NCI-H2029 (cell line): ENCODE measurements at regions not wholly inside any gene's neighbourhood (a gene's known extent, or its start where the extent isn't known, plus 50 kb on each side); places are given as distances from the start of the nearest gene placed in this dataset.

ENCODE experiments used
- DNase-seq: peaks from one replicate; lab custom pipeline; 2025; lab: John Stamatoyannopoulos, UW

DNA sequence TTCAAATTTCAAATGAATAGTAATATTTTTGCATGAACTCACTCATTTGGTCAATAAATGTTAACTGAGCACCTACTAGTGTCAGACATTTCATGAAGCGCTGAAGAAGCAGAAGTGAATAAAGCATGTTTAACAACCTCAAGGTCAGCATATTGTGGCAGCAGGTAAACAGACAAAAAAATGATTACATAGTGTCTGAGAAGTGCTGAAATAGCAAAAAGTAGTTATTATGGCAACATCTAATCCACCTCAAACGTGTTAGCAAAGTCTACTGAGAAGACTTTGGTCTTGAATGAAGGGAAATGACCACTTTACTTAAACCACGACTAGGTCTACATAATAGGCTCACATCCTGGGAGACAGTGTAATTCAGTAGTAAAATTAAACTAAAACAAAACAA, 452.2 kb upstream of the LRATD1 start:
- DNase-seq = no peak

DNA sequence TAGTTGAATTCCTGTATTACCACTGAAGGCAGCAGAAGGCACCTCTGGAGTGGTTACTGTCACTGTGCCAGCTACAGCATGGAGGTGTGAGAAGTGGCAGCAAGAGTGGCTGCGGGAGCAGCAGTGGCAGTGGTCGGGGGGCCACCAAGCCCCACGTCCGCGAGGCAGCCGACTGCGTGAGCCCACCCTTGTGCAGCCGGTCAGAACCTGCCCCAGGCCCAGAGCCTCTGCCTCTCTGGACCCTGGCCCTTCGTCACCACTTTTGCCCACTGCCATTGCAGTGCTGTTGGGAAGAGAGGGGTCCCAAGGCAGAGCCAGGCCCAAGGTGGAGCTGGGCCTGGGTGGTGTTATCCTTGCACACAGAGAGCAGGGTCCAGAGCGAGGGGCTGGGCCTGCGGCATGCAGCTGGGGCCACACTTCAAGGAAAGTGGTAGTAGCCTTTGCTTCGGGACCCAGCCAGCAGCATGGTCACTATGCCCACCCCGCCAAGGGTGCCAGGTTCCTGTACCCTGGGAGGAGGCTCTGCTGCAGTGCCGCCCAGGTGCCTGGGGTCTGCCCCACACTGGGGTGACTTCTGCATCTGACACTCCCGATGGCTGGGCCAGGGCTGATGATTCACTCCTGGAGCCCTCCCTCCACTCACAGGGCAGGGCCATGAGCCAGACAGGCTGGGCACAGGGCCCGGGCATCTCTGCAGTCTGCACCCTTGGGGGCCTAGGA, 450.1 kb upstream of the LRATD1 start:
- DNase-seq = no peak

DNA sequence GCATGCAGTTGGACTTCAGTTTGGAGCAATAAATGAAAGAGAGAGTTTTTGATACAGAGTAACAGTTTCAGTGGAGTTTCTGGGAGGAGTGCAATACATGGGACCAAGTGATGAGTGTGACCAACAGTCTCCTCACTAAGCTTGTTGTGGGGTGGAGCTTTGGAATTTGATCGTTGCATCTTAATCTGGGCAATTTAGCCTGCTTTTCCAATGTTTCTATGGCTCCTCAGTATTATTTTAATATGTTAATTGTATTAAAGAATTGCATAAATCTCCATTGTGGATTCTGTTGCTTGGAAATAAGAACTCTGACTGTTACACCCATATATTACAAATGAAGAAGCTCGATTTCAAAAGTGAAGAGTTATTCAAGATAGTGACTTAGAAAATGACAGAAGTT, 446.6 kb upstream of the LRATD1 start:
- no peak for DNase-seq

DNA sequence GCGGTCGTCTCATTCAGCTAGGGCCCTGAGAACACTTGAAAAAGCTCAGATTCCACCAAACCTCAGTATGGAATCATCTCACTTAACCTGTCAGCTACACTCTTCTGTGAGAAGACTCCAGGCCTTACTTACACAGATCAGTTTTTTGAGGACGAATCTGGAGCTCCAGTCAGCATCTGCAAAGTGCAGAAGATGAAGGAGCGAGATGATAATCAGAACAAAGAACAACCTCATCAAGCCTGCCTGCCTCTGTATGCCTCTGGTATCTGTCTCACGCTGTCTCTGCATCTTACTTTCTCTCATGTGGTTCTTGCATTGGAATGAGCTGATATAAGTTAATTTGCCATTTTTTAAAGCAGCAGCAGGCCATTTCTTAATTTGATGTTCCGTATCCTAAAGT, 444.1 kb upstream of the LRATD1 start:
- no peak for DNase-seq

DNA sequence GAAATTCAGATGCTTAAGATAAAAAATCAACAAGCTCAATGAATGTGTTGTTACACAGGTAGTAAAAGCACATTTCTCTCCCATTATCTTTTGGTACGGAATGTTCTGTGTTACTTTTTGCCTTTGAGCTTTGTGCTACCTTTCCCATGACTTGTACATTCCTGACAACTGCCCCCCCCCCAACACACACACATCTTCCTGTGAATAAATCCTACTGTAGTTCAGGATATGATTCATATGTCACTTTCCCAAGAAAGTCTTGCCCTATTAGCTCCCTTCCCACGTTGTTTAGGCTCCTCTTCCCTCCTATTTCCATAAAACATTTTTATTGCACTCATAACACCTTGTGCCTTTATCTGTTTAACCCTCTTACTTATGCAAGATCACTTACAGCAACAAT, 442.6 kb upstream of the LRATD1 start:
- DNase-seq = no peak

DNA sequence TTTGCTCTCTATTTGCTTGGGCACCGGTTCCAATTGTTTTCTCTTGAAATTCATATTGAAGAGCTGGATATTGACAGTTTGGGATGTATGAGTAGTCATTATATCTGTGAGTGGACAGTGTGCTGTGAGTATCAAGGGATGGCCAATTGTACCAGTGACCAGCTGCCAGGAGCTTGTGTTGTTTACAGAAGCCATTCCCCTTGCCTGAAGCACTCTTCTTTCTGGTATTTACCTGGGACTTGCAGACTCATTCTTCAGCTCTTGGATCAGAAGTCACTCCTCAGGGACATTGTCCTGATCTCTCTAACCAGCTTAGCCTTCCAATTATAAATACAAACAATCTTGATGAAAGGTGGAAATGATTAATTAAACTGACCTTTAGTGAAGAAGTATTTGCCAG, 438.3 kb upstream of the LRATD1 start:
- peak; percentile 44 for DNase-seq

DNA sequence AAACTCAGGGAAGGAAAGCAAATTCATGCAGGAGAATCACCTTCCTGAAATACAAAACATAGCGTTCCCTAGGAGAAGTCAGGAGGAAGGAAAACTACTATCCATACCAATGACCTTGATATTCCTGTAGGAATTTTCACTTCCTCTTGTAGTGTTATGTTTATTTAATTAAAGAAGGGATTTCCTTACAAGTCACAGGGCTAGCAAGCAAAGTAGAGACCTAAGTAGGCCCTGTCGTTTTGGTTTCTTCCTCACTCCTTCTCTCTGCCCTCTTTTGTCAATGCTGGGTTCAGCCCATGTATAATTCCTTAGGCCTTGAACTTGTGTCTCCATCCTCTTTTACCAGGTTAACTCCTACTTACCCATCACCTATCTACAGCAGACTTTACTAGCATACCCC, 435.2 kb upstream of the LRATD1 start:
- DNase-seq = no peak

DNA sequence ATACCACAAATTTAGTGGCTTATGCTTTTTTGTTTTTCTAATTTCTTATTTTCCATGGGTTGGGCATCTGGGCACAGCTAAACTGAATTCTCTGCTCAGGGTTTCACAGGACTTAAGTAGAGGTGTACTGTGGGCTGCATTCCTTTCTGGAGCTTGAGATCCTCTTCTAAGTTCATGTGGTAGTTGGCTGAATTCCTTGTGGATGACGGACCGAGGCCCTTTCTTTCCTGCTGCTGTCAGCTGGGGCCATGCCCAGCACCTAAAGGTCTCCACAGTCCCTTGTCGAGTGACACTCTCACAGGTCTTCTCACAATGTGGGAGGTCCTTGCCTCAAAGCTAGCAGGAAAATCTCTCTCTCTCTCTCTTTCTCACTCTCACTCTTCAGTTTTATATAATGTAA, 433.5 kb upstream of the LRATD1 start:
- DNase-seq = no peak

DNA sequence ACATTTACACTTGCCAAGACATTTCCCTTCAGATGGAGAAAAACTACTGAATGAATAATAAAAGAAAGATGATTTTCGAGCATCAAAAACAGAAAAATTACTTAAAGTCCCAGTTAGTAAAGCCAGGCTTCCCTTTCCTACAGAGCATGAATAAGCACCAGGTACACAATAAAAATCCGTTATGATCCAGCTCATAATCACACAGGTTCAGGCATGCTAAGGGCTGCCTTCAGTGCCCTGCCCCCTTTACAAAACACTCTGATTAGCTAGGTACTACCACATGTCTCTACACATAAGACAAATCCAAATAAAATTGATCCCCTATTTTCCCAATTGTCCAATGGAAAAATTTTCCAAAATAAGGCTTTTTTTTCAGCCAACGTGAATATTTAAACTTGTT, 413.2 kb upstream of the LRATD1 start:
- DNase-seq = no peak

DNA sequence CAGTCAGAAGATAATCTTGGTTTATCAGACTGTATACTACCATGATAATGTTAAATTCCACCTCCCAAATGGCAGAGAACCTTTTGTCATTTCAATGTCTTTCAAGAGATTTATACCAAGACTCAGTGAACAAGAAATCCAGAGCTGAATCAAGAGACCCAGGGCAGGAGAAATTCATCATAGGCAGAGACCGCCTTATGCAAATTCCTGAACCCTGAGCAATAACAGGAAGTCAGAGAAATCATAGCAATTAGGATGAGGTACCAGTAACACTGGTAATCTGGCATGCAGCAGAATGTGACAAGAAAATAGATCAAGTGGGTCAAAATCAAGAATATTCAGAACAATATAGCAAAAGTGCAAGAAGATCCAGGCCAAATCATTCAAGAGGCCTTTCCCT, 412.4 kb upstream of the LRATD1 start:
- DNase-seq = no peak

DNA sequence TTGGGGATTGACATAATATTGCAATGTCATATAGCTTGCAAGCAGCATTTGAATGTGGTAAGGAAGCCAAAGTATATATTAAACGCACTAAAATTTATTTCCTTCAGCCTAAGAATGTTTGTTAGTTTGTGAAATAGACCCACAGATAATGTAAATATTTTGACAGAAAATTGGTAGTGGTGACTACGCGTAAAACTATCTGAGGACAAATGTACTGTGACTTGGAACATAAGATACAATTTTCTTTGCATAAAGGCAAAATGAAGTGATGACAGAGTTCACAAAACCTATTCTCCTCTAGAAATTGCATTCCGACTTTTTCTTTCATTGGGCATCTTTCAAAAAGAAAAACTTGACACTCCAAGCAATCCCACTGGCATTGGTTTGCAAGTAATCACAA, 411.1 kb upstream of the LRATD1 start:
- no peak for DNase-seq

DNA sequence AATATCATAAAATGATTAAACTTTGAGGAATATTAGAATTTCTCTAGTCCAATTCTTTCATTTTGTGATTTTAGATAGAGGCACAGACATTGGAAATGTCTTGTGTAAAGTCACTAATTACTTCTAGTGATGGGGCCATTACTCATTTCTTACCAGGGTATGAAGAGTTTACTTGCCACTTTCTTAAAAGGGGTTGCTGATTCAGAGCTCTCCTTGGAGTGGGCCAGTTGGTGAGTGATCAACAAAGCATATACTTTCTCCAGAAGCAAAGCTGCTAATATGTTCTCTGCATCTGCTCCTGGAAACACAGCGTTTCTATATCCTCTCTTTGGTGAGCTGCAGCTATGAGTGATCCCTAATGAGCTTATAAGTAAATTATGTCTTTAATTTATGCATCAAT, 408.9 kb upstream of the LRATD1 start:
- no peak for DNase-seq

DNA sequence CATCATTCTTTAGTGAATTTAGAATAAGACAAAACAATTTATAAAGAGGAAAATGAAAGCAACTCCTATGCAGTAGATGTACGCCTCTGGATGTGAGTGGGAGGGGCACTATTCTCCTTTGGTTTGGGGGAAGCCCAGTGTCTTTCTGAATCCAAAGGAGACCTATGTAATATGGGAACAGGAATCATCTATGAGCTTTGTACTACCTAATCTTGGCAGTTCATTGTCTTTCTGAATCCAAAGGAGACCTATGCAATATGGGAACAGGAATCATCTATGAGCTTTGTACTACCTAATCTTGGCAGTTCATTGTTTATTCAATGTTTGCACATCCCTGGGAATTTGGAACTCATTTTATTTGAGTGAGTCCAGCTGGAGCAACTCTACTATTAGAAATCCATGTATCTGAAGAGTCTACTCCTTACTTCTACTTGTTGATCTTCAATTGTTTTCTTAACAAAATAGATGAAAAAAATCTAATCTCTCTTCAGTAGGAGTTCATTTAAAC, 401.1 kb upstream of the LRATD1 start:
- no peak for DNase-seq

DNA sequence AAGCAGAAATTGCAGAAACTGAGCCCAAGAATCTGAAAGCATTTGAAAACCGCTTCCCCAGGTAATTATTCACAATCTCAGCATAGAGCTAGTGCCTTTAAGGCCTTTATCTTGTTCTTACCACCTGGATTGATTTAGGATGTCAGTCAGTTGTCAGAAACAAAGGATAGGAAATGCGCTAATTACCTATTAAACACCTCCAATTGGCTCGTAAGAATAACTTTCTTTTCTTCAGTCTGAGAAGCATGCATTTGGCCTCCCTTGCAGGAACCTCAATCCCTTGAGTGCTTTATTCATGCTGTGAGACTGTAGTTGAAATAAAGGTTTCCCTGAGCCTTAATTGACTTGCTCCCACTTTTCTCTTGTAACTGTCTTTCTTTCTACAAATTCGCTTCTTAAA, 400.3 kb upstream of the LRATD1 start:
- no peak for DNase-seq

DNA sequence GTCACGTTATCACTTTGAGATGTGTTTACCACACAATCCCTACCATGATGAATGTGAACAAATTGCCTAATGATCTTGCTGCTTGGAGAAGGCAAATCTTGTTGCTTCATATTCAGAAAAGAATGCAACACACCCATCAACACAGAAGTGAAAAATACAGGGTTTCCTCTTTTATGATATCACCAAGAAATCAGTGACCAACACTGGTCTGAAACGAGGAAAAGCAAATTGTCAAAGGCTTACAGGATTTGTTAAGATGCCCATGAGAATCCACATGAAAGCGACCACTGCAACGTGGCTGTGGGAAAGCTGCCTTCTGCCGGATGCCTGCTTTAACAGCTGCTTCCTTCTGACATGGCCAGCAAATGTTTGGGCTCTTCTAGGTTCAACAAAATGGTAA, 397.6 kb upstream of the LRATD1 start:
- DNase-seq = no peak

DNA sequence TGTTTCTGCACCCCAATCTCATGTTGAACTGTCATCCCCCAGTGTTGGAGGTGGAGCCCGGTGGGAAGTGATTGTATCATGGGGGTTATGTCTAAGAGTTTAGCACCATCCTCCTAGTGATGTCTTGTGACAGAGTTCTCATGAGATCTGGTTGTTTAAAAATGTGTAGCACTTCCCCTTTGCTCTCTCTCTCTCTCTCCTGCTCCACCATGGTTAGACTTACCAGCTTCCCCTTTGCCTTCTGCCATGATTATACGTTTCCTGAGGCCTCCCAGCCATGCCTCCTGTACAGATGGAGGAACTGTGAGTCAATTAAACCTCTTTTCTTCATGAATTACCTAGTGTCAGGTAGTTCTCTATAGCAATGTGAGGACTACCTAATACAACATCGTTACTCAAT, 396.9 kb upstream of the LRATD1 start:
- DNase-seq = no peak

DNA sequence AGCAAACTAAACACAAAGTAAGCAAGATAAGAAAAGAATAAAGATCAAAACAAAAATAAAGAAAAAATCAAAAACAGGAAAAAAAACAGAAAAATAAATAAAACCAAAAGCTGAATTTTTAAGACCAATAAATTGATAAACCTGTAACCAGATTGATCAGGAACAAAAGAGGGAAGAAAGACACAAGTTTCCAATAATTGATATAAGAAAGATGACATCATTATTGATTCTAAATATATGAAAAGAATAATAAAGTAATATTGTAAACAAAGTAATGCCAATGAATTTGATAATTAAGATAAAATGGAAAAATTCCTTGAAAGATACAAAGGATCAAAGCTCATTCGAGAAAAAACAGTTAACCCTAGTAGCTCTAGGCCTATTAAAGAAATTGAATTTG, 394.6 kb upstream of the LRATD1 start:
- no peak for DNase-seq

DNA sequence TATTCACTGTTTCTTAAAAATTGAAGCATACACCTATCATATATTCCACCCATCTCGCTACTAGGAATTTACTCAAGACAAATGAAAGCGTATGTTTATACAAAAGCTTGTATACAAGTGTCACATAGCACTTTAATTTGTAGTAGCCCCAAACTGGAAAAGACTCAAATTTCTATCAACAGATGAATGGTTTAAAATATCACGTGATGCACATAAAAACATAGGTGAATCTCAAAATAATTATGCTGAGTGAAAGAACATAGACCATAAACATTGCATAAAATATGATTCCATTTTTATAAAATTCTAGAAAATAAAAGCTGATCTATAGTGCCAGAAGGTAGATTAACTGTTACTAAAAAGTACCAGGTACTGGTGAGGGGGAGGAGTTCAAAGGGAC, 392.9 kb upstream of the LRATD1 start:
- no peak for DNase-seq

DNA sequence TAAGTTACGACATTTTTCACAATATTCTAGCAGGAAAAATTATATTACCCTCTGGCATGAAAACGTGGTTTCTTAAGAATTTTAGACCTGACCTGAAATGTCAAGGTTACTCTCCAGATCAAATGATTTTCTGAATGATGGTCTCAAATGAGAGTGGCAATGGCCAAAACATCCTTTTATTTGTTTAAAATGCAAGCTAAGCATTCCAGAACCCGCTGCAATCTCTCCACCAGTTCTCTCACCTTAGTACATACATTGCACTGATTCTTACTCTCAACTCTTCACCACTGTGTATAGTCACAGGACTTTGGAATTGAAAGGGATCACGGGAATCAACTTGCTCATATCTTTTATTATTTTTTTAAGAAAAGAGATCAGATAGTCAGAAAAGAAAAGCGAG, 391.6 kb upstream of the LRATD1 start:
- no peak for DNase-seq

DNA sequence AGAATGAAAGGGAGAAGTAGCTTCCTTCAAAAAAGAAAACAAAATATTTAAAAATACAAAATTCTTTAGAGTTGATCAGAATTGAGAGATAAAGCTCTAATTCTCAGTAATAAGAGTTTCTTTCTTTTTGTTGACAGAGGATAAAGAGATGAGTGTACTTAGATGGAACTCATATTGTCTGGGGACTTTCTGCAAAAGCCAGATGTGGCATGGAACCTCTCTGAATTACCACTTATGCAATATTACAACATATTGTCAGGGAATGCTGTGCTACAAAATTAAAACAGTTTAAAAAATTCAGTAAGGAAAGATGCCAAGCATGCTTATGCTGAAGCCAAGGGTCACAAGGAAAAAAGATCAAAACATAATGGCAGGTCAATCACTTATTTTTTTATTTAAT, 386.6 kb upstream of the LRATD1 start:
- DNase-seq = no peak

DNA sequence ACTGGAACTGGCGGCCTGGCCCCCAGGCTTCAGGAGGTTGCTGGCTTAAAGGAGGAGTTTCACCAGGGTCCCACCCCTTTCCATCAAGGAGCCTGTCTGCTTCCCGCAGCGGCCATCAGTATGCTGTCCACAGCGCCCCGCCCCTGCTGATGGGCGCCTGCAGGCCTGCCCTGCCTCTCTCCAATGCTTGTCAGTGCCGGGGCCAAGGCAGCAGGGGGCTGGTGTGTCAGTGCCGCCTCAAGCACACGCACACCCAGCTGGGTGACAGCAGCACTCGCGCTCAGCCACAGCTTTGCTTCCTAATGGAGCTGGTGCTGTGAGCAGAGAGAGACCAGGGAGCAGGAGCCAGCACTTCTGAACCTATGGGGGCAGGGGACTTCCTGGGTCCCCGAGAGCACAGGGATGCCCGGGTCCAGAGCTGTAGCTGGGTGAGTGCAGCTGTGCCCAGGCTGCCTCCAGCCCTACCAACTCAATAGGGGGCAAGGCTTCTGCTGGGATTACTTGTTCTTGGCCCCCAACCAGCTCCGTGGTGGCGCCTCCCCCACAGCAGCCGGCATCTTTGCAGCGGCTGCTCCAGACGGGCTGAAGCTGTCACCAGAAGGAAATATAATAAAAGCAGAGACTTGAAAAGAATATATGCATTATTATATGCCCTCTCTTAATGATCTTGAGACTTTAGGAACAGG, 377.2 kb upstream of the LRATD1 start:
- DNase-seq = no peak

DNA sequence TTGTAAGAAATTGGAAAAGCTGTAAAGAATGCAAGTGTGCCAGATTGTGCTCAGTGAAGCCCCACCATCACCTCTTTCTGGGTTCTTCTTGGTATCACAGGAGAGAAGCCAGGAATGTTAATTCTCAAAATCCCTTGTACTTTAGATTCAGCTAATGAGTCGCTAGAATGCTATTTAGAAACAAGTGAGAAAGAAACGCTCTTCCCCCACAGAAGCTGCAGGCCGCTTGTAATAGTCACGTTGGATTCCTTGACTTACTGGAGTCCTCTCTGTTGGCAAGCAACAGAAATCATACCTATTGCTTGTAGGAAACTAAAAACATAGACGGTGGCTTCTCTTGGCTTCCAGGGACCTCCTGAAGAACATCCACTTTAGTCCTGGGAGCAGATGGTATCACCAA, 375.6 kb upstream of the LRATD1 start:
- DNase-seq = no peak

DNA sequence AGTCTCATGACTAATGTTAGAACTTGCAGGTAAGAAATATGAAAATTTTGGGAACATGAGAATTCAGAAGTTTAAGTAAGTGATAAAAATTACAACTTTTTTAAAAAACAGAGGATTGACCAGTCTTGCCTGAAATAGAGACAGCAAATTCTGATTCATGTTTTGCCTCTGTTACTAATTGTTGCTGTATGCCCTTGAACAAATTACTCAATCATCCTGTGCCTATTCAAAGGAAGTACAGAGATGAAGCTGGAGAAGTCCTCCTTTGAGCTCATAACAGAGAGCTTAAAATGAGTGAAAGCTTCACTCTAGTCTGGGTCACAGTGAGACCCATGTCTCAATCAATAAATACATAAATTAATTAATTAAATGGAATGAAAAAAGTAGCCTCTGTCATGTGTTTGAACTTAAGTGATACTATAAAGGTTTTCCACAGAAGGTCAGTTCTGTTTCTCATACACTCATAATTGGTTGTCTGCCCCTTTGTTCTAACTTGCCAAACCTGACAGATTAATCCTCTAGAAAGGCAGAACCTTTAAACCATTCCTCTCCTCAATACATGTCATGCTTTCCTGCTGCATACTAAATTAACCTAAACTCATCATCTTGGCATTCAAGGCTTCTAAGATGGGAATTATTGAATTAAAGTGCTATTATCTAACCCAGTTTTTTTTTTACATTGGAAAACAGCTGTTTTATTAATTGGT, 374.6 kb upstream of the LRATD1 start:
- no peak for DNase-seq
